Fibroblast of the aortic adventitia (primary cell): ENCODE measurements at regions not wholly inside any gene's neighbourhood (a gene's known extent, or its start where the extent isn't known, plus 50 kb on each side); places are given as distances from the start of the nearest gene placed in this dataset.

Source experiments
- DNase-seq: peaks from one replicate; pipeline ENCODE4 v3.0.0-alpha.2; 2010; ENCODE audit warnings: low read depth
- H3K4me3 ChIP-seq: 2 replicates; pipeline ENCODE4 v1.5.1; 2011; ENCODE audit warnings: low read depth, mild to moderate bottlenecking, control low read depth, low read length, moderate library complexity
- TF ChIP-seq, protein P1 (sequence below): IDR thresholded peaks from 2 replicates; pipeline ENCODE4 v1.5.1; 2011; ENCODE audit warnings: mild to moderate bottlenecking, low read length, control low read depth, inconsistent platforms; ENCODE audit not compliant: insufficient read depth

DNA sequence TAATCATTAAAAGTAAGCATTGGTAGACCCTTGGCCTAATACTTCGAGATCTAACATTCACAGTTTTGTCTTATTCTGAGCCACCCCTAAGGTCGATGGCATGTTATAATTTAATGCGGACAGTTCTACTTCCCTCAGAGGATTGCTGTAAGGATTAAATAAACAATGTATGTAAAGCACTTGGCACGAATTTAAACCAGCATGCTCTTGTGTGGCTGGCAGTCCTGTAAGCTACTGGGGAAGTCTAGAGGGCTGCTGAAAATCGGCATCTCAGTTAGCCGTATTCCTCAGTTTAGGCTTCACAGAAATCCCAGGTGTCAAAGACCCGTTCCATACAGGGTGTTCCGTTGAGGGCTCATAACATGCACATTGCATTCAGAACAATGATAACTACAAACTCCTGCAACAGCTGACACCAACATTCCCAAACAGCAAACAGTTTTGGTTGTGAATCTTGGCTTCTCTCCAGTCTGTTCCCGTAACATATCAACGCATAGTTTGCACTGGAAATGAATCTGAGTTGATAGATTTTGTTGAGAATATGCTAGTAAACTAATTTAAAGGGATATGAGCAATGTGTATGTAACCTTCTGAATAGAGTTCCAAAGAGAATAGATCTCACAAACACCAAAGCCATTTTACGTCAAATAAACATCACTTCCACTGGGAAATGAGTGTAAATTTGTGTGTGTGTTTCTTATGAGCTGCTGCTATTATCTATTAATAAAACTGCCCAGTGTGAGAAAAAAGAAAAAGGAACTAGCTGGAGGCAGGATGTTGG lies 52.2 kb upstream of the ACKR3 start:
- DNase-seq = no peak
- no peak overlapping the region for H3K4me3 ChIP-seq
- TF ChIP-seq, protein P1, sequence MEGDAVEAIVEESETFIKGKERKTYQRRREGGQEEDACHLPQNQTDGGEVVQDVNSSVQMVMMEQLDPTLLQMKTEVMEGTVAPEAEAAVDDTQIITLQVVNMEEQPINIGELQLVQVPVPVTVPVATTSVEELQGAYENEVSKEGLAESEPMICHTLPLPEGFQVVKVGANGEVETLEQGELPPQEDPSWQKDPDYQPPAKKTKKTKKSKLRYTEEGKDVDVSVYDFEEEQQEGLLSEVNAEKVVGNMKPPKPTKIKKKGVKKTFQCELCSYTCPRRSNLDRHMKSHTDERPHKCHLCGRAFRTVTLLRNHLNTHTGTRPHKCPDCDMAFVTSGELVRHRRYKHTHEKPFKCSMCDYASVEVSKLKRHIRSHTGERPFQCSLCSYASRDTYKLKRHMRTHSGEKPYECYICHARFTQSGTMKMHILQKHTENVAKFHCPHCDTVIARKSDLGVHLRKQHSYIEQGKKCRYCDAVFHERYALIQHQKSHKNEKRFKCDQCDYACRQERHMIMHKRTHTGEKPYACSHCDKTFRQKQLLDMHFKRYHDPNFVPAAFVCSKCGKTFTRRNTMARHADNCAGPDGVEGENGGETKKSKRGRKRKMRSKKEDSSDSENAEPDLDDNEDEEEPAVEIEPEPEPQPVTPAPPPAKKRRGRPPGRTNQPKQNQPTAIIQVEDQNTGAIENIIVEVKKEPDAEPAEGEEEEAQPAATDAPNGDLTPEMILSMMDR = no peak
